ENCODE measurements at regions not wholly inside any gene's neighbourhood (a gene's known extent, or its start where the extent isn't known, plus 50 kb on each side); places are given as distances from the start of the nearest gene placed in this dataset.
A peak's percentile ranks its signal among the peaks of the same experiment; 100 is the strongest.

- H2BK20ac ChIP-seq (ENCODE audit: low read length): no peak overlapping the region
- no peak overlapping the region for H4K91ac ChIP-seq (replicated peaks; ENCODE audit: insufficient read length, low read length)
- no peak overlapping the region for H3K18ac ChIP-seq (ENCODE audit: extremely low read depth, low read length)
- H2BK120ac ChIP-seq (replicated peaks; ENCODE audit: low read depth, low read length): peak overlapping the region; percentile 66
- H4K8ac ChIP-seq (ENCODE audit: extremely low read depth, insufficient read depth, low read length): no peak overlapping the region
- FAIRE-seq (no peak), DNase-seq (ENCODE audit: low read depth in 1 of 2, low spot score in 2 of 2) (no peak)
- no peak overlapping the region for H2AFZ ChIP-seq (ENCODE audit: low read length)
- H3K23ac ChIP-seq (ENCODE audit: insufficient read length): no peak overlapping the region
- no peak overlapping the region for H3K4ac ChIP-seq (replicated peaks; ENCODE audit: insufficient read length, low read depth, low read length)
- no peaks in the 10 kb centered on the region for H4K20me1 ChIP-seq (replicated peaks in 1 of 2; ENCODE audit: control insufficient read depth in 1 of 2, insufficient read depth in 2 of 2, low read length in 2 of 2)
- no peak overlapping the region for H3K4me2 ChIP-seq (ENCODE audit: insufficient read depth in 1 of 2, low read depth in 2 of 2, low read length in 2 of 2)
- no peak overlapping the region for H2AK5ac ChIP-seq (ENCODE audit: low read depth, low read length)
- H3K14ac ChIP-seq (ENCODE audit: insufficient read length): peak overlapping the region; percentile 42
- no peaks in the 10 kb centered on the region for H3K79me1 ChIP-seq (ENCODE audit: low read depth, low read length)
- no peaks in the 10 kb centered on the region for H3K23me2 ChIP-seq (ENCODE audit: low read depth, low read length)
- no peak overlapping the region for H3K4me3 ChIP-seq (ENCODE audit: extremely low read depth in 1 of 4, insufficient read depth in 2 of 4, low read depth in 3 of 4, low read length in 4 of 4)
- no peak overlapping the region for H3K9ac ChIP-seq (replicated peaks in 1 of 4; ENCODE audit: extremely low read depth in 1 of 4, low read depth in 3 of 4, low read length in 3 of 4)
- peaks cover 0 to 1% (median 0%) of the 10 kb centered on the region in 4 experiments; a peak in 1 of 7 replicates for H3K27me3 ChIP-seq (replicated peaks in 1 of 4; ENCODE audit: control insufficient read depth in 3 of 4, extremely low read depth in 1 of 4, insufficient read depth in 3 of 4, low read length in 3 of 4)
- H3K4me1 ChIP-seq (replicated peaks in 1 of 4; ENCODE audit: control insufficient read depth in 3 of 4, insufficient read depth in 4 of 4, low read length in 3 of 4): peaks cover 0 to 2% (median 0%) of the 10 kb centered on the region in 4 experiments; a peak in 1 of 7 replicates
- H3K79me2 ChIP-seq (ENCODE audit: control insufficient read depth in 1 of 2, insufficient read depth in 2 of 2, low read length in 2 of 2): no peaks in the 10 kb centered on the region
- POLR2A ChIA-PET (ENCODE audit: partially characterized antibody): no interaction called here
- no peak overlapping the region for H2BK12ac ChIP-seq (ENCODE audit: low read depth, low read length)
- no peaks in the 10 kb centered on the region for H3K9me3 ChIP-seq (ENCODE audit: insufficient read depth in 2 of 2, low read depth in 1 of 2, low read length in 1 of 2)
- H3K36me3 ChIP-seq (ENCODE audit: control insufficient read depth in 2 of 4, insufficient read depth in 4 of 4, low read length in 3 of 4): no peaks in the 10 kb centered on the region
- no peak for TF ChIP-seq HDAC2 (IDR thresholded peaks at IDR 0.05; ENCODE audit: borderline replicate concordance in 1 of 2, low read depth in 2 of 2, low read length in 2 of 2)
- no peak for TF ChIP-seq SIX5 (IDR thresholded peaks at IDR 0.05; ENCODE audit: low read depth, low read length)
- TF ChIP-seq ATF2 (IDR thresholded peaks at IDR 0.05; ENCODE audit: low read length): no peak
- TF ChIP-seq SIRT6 (IDR thresholded peaks at IDR 0.05; ENCODE audit: low read length): no peak
- H4K5ac ChIP-seq (ENCODE audit: insufficient read length, low read depth, low read length): no peak overlapping the region
- H3K56ac ChIP-seq (replicated peaks; ENCODE audit: insufficient read length, low read depth, low read length): no peak overlapping the region
- no peak overlapping the region for H3K27ac ChIP-seq (ENCODE audit: low read depth, low read length)
- no peak overlapping the region for H2BK5ac ChIP-seq (ENCODE audit: low read depth, low read length)
- no peak overlapping the region for H2BK15ac ChIP-seq (ENCODE audit: low read length)
- CTCF ChIA-PET (ENCODE audit: partially characterized antibody): no interaction called here
These were observed 133.3 kb upstream of the ELL2 start for GRCh38 chr5:96094904-96095303.

Data from H1 (cell line).